Neural cell (in vitro differentiated cells): ENCODE measurements at regions not wholly inside any gene's neighbourhood (a gene's known extent, or its start where the extent isn't known, plus 50 kb on each side); places are given as distances from the start of the nearest gene placed in this dataset.

Source experiments
- H2AFZ ChIP-seq: fragments of 200-600, 300-800 bp; sonication (generic), shearing (Covaris generic); 2 replicates; pipeline ENCODE4 v1.6.0; 2014; ENCODE audit warnings: low read depth, mild to moderate bottlenecking, antibody characterized with exemption, low read length, moderate library complexity
- H3F3A ChIP-seq: fragments of 200-600 bp; shearing (Covaris generic); 2 replicates; pipeline ENCODE4 v1.6.1; 2016; ENCODE audit warnings: mild to moderate bottlenecking, moderate library complexity, mixed read lengths, antibody characterized with exemption, low read length; ENCODE audit not compliant: insufficient read depth, poor library complexity, severe bottlenecking
- H3K27ac ChIP-seq: fragments of 200-600, 300-800 bp; sonication (generic), shearing (Covaris generic); 2 replicates; pipeline ENCODE4 v1.5.1; 2014; ENCODE audit warnings: mild to moderate bottlenecking, low read length, moderate library complexity
- H3K27me3 ChIP-seq: fragments of 300-800, 200-600 bp; sonication (generic), shearing (Covaris generic); 2 replicates; pipeline ENCODE4 v1.6.0; 2014; ENCODE audit warnings: mild to moderate bottlenecking, low read depth, low read length, moderate library complexity; ENCODE audit not compliant: insufficient read depth
- H3K36me3 ChIP-seq: fragments of 300-800, 200-600 bp; sonication (generic), shearing (Covaris generic); 2 replicates; pipeline ENCODE4 v1.5.1; 2014; ENCODE audit warnings: mild to moderate bottlenecking, antibody characterized with exemption, low read length, moderate library complexity; ENCODE audit not compliant: insufficient read depth
- H3K4me2 ChIP-seq: fragments of 300-800, 200-600 bp; sonication (generic), shearing (Covaris generic); 2 replicates; pipeline ENCODE4 v1.6.0; 2014; ENCODE audit warnings: mild to moderate bottlenecking, low read length
- H3K4me3 ChIP-seq: fragments of 300-800, 200-600 bp; sonication (generic), shearing (Covaris generic); 2 replicates; pipeline ENCODE4 v1.5.1; 2014; ENCODE audit warnings: mild to moderate bottlenecking, low read length, moderate library complexity
- H3K79me2 ChIP-seq: fragments of 200-600 bp; shearing (Covaris generic); replicated peaks from 2 replicates; pipeline ENCODE4 v1.6.0; 2014; ENCODE audit warnings: mild to moderate bottlenecking, low read length, moderate library complexity; ENCODE audit not compliant: insufficient read depth
- H3K9ac ChIP-seq: fragments of 300-800, 200-600 bp; sonication (generic), shearing (Covaris generic); 2 replicates; pipeline ENCODE4 v1.6.1; 2016; ENCODE audit warnings: mild to moderate bottlenecking, low read length, mixed read lengths
- H3K9me2 ChIP-seq: fragments of 200-600 bp; shearing (Covaris generic); 2 replicates; pipeline ENCODE4 v1.6.1; 2016; ENCODE audit warnings: mild to moderate bottlenecking, low read length, mixed read lengths; ENCODE audit not compliant: insufficient read depth
- H3K9me3 ChIP-seq: fragments of 200-600, 300-800 bp; sonication (generic), shearing (Covaris generic); 2 replicates; pipeline ENCODE4 v1.6.1; 2016; ENCODE audit warnings: mild to moderate bottlenecking, mixed run types, low read length, moderate library complexity, mixed read lengths
- H4K20me1 ChIP-seq: fragments of 200-600 bp; shearing (Covaris generic); 2 replicates; pipeline ENCODE4 v1.6.1; 2016; ENCODE audit warnings: mild to moderate bottlenecking, mixed run types; ENCODE audit not compliant: insufficient read depth
- CTCF ChIP-seq: fragments of 450-650 bp; IDR thresholded peaks from 2 replicates; pipeline ENCODE4 v1.5.1; 2014; ENCODE audit warnings: antibody characterized with exemption, mild to moderate bottlenecking, moderate library complexity; ENCODE audit not compliant: poor library complexity, severe bottlenecking
- EP300 ChIP-seq: fragments of 450-650 bp; conservative IDR thresholded peaks from 2 replicates; pipeline ENCODE4 v1.6.1; 2014; ENCODE audit warnings: antibody characterized with exemption, mild to moderate bottlenecking, moderate library complexity; ENCODE audit not compliant: poor library complexity, severe bottlenecking
- EZH2 ChIP-seq: fragments of 200-600, 300-800 bp; shearing (Covaris generic), sonication (generic); IDR thresholded peaks from 2 replicates; pipeline ENCODE4 v1.6.1; 2014; ENCODE audit warnings: antibody characterized with exemption, low read length, borderline replicate concordance, mild to moderate bottlenecking; ENCODE audit not compliant: insufficient read depth, poor library complexity, severe bottlenecking
- MXI1 ChIP-seq: fragments of 450-650 bp; conservative IDR thresholded peaks from 2 replicates; pipeline ENCODE4 v1.6.1; 2014; ENCODE audit warnings: antibody characterized with exemption, mild to moderate bottlenecking; ENCODE audit not compliant: poor library complexity, severe bottlenecking
- POLR2AphosphoS5 ChIP-seq: IDR thresholded peaks from 2 replicates; pipeline ENCODE4 v1.6.1; 2012
- RAD21 ChIP-seq: fragments of 450-650 bp; conservative IDR thresholded peaks from 2 replicates; pipeline ENCODE4 v1.6.1; 2014; ENCODE audit warnings: antibody characterized with exemption, mild to moderate bottlenecking, moderate library complexity
- REST ChIP-seq: IDR thresholded peaks from 2 replicates; pipeline ENCODE4 v1.6.1; 2012; ENCODE audit warnings: borderline replicate concordance
- SMC3 ChIP-seq: fragments of 450-650 bp; conservative IDR thresholded peaks from 2 replicates; pipeline ENCODE4 v1.6.1; 2014; ENCODE audit warnings: antibody characterized with exemption, mild to moderate bottlenecking, moderate library complexity; ENCODE audit not compliant: poor library complexity
- TAF1 ChIP-seq: IDR thresholded peaks from 2 replicates; pipeline ENCODE4 v1.6.1; 2012; ENCODE audit warnings: low read depth

GRCh38 chr2:239820836-239821693 is 204.1 kb downstream of the NDUFA10 start:
- Histone ChIP-seq H3K9me3 (no peaks in the 10 kb centered on the region), H3K9me2 (no peaks in the 10 kb centered on the region), H3K36me3 (no peaks in the 10 kb centered on the region), H3K27me3 (no peaks in the 10 kb centered on the region), H3K79me2 (no peaks in the 10 kb centered on the region), H3K9ac (no peak overlapping the region), H2AFZ (no peak overlapping the region), H3K4me3 (no peak overlapping the region), H3K4me2 (no peak overlapping the region), H3K27ac (no peak overlapping the region), H3F3A (no peaks in the 10 kb centered on the region), H4K20me1 (no peaks in the 10 kb centered on the region)
- TF ChIP-seq REST (no peak), MXI1 (no peak), EZH2 (no peak), RAD21 (no peak), POLR2AphosphoS5 (no peak), SMC3 (no peak), CTCF (no peak), EP300 (no peak), TAF1 (no peak)

GRCh38 chr2:239819974-239820555 is 205.1 kb downstream of the NDUFA10 start:
- H3K9me3 ChIP-seq: no peaks in the 10 kb centered on the region
- no peak overlapping the region for H3K4me2 ChIP-seq
- H3K9ac ChIP-seq: no peak overlapping the region
- H3K27me3 ChIP-seq: no peaks in the 10 kb centered on the region
- H3K4me3 ChIP-seq: no peak overlapping the region
- no peak overlapping the region for H2AFZ ChIP-seq
- no peaks in the 10 kb centered on the region for H3K9me2 ChIP-seq
- no peaks in the 10 kb centered on the region for H3K36me3 ChIP-seq
- no peaks in the 10 kb centered on the region for H4K20me1 ChIP-seq
- no peaks in the 10 kb centered on the region for H3F3A ChIP-seq
- TF ChIP-seq REST (no peak), TAF1 (no peak), POLR2AphosphoS5 (no peak), SMC3 (no peak), EP300 (no peak), RAD21 (no peak), MXI1 (no peak), CTCF (no peak), EZH2 (no peak)
- H3K79me2 ChIP-seq: no peaks in the 10 kb centered on the region
- H3K27ac ChIP-seq: no peak overlapping the region
